HG02970 (cell line): ENCODE measurements at regions not wholly inside any gene's neighbourhood (a gene's known extent, or its start where the extent isn't known, plus 50 kb on each side); places are given as distances from the start of the nearest gene placed in this dataset.

Source experiments
- ATAC-seq: cut with Tn5 transposase; IDR thresholded peaks from one replicate; pipeline ENCODE4 v1.9.1; 2021; ENCODE audit warnings: mild to moderate bottlenecking, moderate library complexity, moderate number of reproducible peaks; ENCODE audit not compliant: unreplicated experiment, low FRiP score

DNA sequence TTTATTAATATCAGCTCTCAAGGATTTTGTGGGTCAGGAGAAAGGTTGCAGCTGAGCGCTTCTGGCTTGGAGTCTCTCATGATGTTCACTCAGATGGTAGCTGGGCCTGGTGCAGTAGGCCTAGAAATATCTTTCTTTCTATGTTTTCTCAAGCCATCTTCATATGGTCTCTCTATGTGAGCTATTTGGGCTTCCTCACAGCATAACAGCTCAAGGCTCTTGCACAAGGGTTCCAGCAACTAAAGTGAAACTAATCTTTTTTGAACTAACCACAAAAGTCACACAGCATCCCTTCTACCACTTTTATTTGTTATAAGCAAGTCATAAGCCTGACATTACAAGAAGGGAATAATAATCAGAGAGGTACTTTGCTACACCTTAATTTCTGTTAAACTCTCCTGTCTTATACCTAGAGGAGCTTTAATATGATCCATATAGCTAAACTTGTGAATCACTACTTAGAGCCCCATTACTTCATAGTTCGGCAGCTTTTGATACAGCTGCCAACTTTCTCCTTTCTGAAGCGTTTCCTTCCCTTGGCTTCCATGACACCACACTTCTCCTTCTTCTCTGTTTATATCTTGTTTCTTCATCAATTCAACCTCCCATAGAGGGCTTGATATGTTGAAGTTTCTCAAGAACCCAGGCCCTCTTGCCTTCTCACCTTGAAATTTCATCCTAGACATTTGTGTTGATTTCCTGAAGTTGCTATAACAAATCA, 720.2 kb downstream of the LTN1 start:
- no peak for ATAC-seq

DNA sequence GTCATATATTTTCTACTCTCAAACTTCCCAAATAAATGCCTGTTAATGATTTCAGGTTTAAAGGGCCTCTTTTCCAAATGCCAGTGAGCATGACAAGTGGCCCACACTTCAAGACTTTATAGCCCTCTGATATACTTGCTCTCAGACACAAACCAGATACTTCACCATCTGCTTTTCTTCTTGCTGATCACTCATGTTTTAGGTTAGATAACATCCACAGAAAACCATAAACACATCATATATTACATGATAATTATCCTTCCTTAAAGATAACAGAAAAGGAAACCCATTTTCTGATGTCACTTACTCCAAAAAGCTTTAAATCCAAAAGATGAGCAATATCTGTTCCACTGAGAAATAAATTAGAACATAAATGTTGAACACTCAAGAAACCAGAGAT, 723.5 kb downstream of the LTN1 start:
- no peak for ATAC-seq

DNA sequence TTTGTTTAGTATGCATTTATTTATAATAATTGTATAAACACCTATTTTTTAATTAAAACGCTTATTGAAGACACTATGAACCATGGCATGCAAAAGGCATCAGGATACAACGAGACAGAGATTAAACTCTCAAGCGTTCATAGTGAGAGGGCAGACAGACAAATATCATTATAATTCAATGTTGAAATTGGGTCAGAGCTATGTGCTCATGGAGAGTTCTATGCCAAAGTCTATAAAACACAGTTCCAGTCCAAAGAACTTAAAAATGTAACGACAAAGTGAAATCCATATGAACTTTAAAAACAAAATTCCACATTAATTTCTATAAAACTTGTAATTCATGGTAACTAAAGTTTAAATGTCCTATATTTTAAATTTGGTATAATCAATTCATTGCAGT, 724.0 kb downstream of the LTN1 start:
- ATAC-seq, result no peak

DNA sequence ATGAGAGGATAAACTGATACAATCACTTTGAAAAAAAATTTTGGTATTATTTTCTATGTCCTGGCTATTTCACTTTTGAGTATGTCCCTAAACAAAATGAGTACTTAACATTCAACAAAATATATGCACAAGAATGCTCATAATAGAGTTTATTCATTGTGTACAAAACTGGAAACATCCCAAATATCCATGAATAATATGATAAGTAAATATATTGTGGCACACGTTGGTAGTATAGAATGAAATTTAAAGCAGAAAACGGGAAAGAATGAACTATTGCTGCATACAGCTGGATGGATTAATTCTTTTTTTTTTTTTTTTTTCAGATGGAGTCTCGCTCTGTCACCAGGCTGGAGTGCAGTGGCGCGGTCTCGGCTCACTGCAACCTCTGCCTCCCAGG, 725.2 kb downstream of the LTN1 start:
- no peak for ATAC-seq

DNA sequence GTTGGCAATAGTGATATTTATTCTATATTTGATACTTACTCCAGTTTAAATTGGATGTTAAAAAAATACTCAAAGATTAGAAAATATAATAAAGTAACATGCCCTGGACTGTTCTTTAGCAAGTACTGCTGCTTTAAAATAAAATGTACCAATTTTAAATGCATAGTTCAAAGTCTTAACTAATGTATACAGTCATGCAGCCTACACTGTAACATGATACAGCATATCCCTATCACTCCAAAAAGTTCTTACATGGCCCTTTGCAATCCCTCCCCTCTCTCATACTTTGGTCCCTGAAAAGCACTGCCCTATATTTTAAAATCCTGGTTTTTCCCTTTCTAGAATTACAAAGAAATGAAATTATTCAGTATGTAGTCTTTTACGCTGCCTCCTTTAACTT, 726.6 kb downstream of the LTN1 start:
- ATAC-seq, result no peak

DNA sequence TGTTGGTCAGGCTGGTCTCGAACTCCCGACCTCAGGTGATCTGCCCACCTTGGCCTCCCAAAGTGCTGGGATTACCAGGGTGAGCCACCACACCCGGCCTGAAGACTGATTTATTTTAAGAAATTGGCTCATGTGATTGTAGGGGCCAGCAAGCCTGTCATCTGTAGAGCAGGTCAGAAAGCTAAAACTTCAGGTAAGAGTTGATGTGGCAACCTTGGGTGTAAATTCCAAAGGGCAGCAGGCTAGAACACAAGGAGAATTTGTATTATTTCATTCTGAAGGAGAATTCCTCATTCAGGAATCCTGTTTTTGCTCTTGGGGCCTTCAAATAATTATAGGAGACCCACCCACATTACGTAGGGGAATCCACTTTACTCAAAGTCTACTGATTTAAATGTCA, 728.7 kb downstream of the LTN1 start:
- ATAC-seq, result no peak

DNA sequence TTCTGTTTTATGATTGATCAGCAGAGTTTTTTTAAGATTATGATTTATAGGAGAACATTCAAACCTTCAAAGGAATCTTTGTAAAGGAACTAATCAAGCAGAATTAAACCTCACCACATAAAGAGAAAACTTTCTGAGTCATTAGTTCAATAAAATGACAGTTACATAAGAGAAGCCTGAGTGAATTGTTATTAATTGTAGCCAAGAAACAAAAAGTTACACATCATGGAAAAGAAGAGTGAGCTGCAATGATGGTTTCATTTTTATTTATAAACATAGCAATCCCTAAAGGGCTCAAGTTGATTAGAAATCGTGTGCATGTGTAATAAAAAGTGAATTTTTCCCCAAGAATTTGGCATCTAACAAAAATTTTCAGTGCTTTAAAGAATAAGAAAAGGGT, 731.4 kb downstream of the LTN1 start:
- no peak for ATAC-seq

DNA sequence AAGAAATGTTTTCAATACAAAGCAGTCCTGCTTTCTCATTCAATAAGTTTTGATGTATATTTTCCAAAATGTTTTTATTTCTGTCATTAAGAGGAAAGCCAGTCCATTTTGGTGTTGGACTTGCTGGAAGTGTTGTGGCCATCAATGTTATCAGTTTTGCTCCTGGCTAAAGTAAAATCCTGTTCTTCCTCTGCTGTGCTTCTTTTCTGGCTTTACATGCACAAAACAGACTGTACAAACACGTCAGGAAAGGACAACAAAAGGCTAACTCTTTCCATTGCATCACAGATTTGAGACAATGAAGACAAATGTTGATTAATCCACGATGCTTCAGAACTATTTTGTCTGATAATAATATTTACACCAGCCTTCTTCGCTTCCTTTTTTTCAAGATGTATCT, 735.4 kb downstream of the LTN1 start:
- no peak for ATAC-seq

DNA sequence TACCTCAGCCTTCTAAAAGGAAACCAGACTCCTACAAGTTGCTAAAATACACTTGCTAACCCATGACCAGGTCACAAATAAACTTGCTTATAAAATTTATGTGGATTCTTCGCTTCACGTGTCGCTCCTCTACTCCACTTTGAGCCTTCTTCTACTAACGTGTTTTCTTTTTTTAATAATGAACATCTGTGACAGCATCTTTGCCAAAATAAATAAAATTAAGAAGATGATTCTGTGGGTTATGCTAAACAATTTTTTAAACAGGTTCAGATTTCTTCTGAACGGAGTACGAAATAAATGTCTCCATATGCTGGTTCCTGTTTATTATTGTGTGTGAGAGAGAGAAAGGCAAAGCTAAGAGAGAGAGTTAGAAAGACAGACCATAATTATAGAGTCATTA, 735.8 kb downstream of the LTN1 start:
- ATAC-seq, result no peak

DNA sequence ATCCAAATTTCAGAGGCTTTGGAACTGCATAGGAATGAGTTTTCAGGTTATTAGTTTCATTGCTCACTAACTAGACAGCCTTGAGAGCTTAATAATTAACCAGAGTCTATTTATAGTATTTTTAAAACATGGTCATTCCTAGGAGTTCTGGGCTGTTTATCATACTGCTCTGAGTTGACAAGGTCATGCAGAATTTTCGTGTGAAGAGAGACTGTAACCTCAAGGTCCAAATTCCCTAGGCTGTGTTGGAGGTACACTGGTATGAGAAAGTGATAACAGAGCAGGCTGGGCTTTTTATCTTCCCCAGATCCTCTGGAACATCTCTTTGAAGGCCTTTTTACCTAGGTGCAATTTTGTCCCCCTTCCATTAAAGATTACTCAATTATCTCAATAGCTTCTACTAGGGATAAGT, 736.3 kb downstream of the LTN1 start:
- no peak for ATAC-seq

DNA sequence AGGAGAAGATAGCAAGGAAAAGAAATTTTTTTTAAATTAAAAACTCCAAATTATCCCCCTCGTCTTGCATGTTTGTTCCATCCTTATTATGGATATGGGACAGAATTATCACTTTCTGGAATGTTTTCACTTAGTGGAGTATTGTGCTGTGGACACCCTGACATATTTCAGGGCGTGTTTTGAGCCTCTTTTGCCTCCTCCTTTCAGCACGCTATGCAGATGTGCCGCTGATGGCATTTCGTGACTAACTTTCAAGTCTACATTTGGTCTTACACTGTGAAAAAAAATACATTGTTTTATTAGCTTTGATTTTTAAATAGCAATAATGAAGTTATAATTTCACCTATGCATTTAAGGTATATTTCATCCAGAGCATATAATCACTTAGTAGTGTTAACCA, 738.7 kb downstream of the LTN1 start:
- no peak for ATAC-seq

DNA sequence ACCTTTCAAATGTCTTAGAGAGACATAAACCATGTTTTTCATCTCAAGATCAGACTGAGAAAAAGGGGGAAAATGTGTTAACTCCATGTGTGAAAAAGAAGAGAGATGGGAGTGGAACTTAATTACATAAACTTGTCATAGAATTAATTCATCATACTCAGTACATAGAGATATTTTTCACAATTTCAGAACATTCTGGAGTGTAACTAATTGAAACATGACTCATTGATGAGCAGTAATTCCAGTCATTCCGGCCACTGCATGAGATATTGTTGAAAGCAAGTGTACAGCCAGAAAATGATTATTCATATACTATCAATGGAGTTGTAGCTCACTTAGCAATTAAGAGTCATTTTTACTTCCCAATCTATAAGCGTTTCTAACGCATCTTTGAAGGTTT, 739.3 kb downstream of the LTN1 start:
- no peak for ATAC-seq

DNA sequence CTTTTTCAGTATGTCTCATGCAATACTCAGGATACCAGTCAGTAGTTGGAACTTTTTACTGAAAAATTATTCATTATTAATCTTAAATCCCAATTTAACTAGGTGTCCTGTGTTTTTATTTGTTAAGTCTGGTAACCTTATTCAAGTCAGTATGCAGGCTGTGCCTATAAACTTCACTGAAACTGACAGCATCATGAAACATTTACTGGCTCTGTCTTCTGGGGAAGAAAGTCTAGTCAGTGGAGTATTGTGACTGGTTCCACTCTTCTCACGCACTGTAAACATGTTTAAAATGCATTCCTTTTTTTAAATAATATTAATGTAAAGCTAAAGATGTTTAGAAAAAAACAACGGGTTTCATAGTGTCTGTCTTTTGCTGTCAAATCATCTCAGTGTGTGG, 739.7 kb downstream of the LTN1 start:
- no peak for ATAC-seq

DNA sequence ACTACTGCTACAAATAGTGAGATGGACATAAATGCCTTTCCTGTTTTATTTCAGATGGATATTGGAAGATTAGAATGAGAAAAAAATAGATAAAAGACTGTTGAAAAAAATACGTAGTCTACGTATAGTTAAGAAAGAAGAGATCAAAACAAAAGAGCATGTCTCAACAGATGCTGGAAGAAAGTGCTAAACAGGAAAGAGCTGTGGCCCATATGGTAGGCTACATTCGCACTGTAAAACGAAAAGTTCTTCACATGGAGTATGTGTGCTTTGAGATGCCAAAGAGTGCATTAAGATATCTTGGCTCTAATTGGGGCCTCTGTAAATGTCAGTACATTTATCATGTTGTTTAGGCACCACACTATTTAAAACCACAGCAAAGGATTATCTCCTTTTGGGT, 741.7 kb downstream of the LTN1 start:
- no peak for ATAC-seq

DNA sequence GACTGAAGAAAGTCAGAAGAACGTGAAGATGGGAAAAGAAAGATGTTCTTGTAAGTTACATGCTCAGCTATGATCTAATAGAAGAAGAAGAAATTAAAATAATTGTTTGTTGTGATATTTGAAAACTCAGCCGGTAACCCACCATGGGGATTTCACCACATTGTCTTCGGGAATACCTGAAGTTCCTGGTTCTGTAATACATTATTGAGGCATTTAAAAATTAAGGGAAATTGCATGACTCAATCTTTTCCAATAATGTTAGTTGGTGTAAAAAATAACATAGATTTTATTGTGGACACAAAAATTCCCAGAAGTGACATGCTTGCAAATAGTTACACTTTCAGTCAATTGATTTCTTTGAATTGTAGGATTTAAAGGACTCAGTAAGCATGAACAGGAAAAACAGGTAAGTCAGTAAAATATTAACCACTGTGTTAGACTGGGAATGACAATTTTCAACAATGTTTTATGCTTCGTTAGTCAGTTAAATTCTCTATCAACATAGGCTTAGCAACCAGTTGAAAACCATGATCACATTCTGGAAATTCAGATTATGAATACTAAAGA, 745.1 kb downstream of the LTN1 start:
- no peak for ATAC-seq

DNA sequence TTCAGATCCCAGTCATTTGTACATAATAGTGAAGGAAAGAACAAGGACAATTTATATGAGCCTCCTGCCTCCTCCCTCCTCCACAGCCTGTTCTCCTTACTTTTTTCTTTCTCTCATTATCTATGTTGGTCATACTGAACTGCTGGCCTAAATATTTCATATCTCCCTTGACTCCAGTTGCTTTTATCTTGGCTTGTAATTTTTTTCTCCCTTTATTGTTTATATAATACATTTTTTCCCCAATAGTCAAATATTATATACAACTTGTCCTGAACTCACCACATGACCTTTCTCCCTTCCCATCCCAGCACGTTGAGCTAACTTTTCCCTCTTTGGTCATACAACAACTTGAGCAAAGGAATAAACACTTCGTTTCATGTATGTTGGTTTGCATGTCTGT, 752.1 kb downstream of the LTN1 start:
- no peak for ATAC-seq

DNA sequence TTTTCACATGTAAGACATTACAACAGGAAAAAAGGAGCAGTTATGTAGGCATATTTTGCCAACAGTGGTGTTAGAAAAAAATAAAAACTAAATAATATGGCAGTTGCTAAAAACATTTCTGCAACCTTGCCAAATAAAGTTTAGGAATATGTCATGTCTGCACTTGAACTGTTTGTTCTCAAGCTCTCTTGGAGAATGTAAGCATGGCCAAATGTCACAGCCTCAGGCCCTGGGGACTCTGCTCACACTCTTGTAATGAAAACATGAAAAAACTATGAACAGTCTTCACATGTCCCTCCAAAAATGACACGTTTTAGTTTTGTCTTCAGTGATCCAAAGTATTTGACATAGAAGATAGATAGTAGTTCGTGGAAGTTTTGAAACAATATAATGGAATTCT, 753.3 kb downstream of the LTN1 start:
- no peak for ATAC-seq

DNA sequence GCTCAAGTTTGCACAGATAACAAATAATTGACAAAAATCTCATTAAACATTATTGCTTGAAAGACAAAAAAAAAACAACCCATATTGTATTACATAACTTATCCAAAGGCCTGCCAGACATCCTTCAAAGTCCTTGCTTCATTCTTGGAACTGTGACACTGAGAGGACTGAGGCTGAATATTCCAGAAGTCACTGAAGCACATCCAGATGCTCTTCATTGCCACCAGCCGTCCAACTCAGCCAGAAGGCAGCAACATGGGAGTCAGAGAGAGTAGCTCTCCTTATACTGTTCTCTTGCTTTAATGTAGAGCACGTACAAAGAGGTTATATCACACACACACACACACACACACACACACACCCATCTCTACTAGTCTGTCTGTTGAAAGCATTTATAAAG, 755.0 kb downstream of the LTN1 start:
- ATAC-seq, result no peak

DNA sequence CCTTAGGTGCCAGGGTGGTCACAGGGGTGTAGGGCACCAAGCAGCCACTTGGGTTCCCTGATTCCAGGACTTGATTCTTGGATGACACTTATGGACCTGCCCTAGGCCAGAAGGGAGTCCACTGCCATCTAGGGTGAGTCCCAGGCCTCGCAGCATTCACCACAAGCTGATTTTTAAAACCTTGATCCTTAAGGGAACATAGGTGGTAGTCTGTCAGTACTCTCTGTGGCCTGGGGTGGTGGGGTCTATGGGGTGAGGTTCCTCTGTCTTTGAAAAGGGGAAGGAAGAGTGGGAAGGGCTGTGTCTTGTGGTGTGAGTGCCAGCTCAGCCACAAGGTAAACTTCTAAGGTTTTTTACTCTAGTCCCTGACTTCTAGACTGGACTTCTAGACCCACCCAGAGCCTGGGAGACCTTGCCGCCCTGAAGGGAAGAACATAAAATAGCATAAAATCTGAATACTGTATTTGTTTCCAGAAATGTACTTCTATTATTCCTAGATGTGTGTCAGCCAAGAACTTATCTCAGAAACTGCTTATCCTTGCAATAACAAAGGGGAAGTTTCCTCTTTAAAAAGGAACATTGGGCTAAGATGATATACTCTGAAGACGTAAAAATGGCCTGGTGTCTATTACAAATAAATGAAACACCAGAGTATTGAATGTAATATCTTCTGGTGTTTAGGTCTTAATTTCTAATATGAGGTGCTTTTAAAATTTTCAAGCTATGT, 757.3 kb downstream of the LTN1 start:
- no peak for ATAC-seq

DNA sequence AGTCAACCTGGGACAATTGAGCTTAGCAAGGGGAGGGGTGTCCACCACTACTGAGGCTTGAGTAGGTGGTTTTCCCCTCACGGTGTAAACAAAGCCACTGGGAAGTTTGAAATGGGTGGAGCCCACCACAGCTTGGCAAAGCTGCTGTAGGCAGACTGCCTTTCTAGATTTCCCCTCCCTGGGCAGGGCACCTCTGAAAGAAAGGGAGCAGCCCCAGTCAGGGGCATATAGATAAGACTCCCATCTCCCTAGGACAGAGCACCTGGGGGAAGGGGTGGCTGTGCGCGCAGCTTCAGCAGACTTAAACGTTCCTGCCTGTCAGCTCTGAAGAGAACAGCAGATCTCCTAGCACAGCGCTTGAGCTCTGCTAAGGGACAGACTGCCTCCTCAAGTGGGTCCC, 758.4 kb downstream of the LTN1 start:
- no peak for ATAC-seq

DNA sequence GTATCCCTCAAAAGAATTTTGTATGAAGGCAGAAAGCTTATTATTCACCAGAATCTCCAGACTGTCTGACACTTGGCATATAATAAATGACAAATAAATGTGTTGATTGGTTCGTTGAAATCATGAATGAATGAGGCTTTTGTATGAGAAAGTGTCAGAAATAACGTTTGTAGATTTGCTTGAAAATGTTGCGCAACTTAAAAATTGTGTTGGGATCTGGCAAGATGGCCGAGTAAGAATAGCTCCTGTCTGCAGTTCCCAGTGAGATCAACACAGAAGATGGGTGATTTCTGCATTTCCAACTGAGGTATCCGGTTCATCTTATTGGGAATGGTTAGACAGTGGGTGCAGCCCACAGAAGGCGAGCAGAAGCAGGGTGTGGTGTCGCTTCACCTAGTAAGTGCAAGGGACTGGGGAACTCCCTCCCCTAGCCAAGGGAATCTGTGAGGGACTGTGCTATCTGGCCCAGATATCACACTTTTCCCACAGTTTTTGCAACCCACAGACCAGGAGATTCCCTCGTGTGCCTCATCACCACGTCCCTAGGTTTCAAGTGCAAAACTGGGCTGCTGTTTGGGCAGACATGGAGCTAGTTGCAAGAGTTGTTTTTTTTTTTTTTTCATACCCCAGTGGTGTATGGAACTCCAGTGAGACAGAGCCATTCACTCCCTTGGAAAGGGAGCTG, 759.0 kb downstream of the LTN1 start:
- no peak for ATAC-seq
